ENCODE measurements at regions not wholly inside any gene's neighbourhood (a gene's known extent, or its start where the extent isn't known, plus 50 kb on each side); places are given as distances from the start of the nearest gene placed in this dataset.
A peak's percentile ranks its signal among the peaks of the same experiment; 100 is the strongest.

GRCh38 chr11:112886434-112887370 is 74.5 kb upstream of the NCAM1 start:
- Histone ChIP-seq H3K27ac (no peak overlapping the region), H3K4me1 (peaks cover 0 to 33% of the 10 kb centered on the region in 2 donors), H3K36me3 (no peaks in the 10 kb centered on the region), H3K9me3 (no peaks in the 10 kb centered on the region), H3K27me3 (no peaks in the 10 kb centered on the region), H3K4me3 (no peak overlapping the region)
- TF ChIP-seq, protein P1, sequence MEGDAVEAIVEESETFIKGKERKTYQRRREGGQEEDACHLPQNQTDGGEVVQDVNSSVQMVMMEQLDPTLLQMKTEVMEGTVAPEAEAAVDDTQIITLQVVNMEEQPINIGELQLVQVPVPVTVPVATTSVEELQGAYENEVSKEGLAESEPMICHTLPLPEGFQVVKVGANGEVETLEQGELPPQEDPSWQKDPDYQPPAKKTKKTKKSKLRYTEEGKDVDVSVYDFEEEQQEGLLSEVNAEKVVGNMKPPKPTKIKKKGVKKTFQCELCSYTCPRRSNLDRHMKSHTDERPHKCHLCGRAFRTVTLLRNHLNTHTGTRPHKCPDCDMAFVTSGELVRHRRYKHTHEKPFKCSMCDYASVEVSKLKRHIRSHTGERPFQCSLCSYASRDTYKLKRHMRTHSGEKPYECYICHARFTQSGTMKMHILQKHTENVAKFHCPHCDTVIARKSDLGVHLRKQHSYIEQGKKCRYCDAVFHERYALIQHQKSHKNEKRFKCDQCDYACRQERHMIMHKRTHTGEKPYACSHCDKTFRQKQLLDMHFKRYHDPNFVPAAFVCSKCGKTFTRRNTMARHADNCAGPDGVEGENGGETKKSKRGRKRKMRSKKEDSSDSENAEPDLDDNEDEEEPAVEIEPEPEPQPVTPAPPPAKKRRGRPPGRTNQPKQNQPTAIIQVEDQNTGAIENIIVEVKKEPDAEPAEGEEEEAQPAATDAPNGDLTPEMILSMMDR (IDR thresholded peaks at IDR 0.05): no peak
- DNase-seq (ENCODE audit: low spot score): no peak

- H3K27me3 ChIP-seq: no peaks in the 10 kb centered on the region
- TF ChIP-seq, protein P1 (IDR thresholded peaks at IDR 0.05): no peak
- H3K4me3 ChIP-seq: no peak overlapping the region
- no peak overlapping the region for H3K27ac ChIP-seq
- H3K36me3 ChIP-seq: no peaks in the 10 kb centered on the region
- H3K4me1 ChIP-seq: peaks cover 0 to 6% of the 10 kb centered on the region in 2 donors
- DNase-seq (ENCODE audit: low spot score): no peak
- H3K9me3 ChIP-seq: no peaks in the 10 kb centered on the region
Observed at GRCh38 chr11:112889446-112889845, 71.8 kb upstream of the NCAM1 start.

GRCh38 chr11:112899235-112900006 is 61.8 kb upstream of the NCAM1 start:
- Histone ChIP-seq H3K27ac (no peak overlapping the region), H3K9me3 (no peaks in the 10 kb centered on the region), H3K4me1 (peaks cover 0 to 15% of the 10 kb centered on the region in 2 donors), H3K27me3 (no peaks in the 10 kb centered on the region), H3K4me3 (no peak overlapping the region), H3K36me3 (no peaks in the 10 kb centered on the region)
- no peak for DNase-seq (ENCODE audit: low spot score)
- TF ChIP-seq, protein P1 (IDR thresholded peaks at IDR 0.05): no peak

GRCh38 chr11:112901924-112902323 is 59.3 kb upstream of the NCAM1 start:
- H3K9me3 ChIP-seq: no peaks in the 10 kb centered on the region
- TF ChIP-seq, protein P1 (IDR thresholded peaks at IDR 0.05): no peak
- no peak overlapping the region for H3K4me3 ChIP-seq
- no peak for DNase-seq (ENCODE audit: low spot score)
- H3K27me3 ChIP-seq: no peaks in the 10 kb centered on the region
- peaks cover 0 to 15% of the 10 kb centered on the region in 2 donors for H3K4me1 ChIP-seq
- peak overlapping the region in 1 of 2 donors; percentile 25 for H3K27ac ChIP-seq
- no peaks in the 10 kb centered on the region for H3K36me3 ChIP-seq

- peak overlapping the region in 1 of 2 donors; percentile 25 for H3K27ac ChIP-seq
Observed at GRCh38 chr11:112902361-112903011, 58.7 kb upstream of the NCAM1 start.

More at GRCh38 chr11:112902361-112903011, 58.7 kb upstream of the NCAM1 start:
- Histone ChIP-seq H3K36me3 (no peaks in the 10 kb centered on the region), H3K9me3 (no peaks in the 10 kb centered on the region), H3K27me3 (no peaks in the 10 kb centered on the region), H3K4me1 (peaks cover 0 to 15% of the 10 kb centered on the region in 2 donors), H3K4me3 (no peak overlapping the region)
- TF ChIP-seq, protein P1 (IDR thresholded peaks at IDR 0.05): no peak
- no peak for DNase-seq (ENCODE audit: low spot score)
